HG03575 (cell line): ENCODE measurements at regions not wholly inside any gene's neighbourhood (a gene's known extent, or its start where the extent isn't known, plus 50 kb on each side); places are given as distances from the start of the nearest gene placed in this dataset.

Experiments used
- ATAC-seq: cut with Tn5 transposase; IDR thresholded peaks from one replicate; pipeline ENCODE4 v1.9.1; 2021; ENCODE audit not compliant: unreplicated experiment, insufficient number of reproducible peaks, low FRiP score; ENCODE audit errors: extremely low read depth

DNA sequence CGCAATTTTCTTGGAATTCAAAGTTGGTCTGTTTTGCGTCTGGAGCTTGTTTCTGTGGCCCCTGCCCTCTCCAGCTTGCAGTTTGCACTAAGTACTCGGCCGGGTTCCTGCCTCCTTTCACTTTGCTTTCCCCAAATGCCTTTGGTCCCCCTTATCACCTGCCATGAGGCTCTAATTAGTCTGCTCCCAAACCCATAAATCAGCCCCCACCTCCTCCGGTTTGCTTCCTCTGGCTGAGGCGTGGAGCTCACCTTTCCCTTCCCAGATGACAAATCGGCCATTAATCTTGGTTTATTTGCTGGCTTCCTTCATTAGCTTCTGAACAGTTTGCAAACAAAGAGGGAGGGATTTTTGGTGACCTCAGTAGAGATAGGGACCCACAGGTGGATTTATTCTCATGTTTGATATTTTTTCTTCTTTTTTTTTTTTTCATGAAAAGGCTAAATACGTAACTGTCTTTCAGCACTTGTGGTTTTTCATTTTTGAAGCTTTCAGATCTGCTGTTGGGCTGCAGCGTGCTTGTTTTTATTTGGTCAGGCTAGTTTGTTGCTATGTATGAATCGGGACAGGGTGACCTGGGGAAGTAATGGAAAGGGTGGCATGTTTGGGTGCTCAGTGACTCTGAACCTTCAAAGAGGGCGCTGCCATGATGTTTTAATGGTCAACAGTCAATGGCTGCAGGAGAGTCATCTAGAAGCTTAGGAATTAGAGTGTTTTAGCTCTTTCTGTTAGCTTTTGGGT is 121.7 kb upstream of the JAG1 start:
- ATAC-seq = no peak

DNA sequence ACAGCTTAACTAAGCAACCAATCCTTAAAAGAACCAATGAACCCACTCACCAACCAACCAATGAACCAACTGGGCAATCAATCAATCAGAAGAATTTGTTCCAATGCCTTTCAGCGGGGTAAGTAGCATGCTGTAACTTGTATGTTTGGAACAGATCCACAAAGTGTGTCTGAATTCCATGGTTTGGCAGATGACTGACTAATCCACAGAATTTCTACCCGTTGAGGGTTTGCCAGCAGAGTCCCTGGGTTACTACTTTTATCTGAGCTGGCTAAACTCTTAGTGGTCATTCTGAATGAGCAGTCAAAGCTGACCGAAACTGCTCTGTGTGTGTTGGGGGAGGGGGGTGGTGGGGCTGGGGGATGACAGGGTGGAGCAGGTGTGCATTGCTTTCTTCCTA is 125.0 kb upstream of the JAG1 start:
- ATAC-seq = no peak

DNA sequence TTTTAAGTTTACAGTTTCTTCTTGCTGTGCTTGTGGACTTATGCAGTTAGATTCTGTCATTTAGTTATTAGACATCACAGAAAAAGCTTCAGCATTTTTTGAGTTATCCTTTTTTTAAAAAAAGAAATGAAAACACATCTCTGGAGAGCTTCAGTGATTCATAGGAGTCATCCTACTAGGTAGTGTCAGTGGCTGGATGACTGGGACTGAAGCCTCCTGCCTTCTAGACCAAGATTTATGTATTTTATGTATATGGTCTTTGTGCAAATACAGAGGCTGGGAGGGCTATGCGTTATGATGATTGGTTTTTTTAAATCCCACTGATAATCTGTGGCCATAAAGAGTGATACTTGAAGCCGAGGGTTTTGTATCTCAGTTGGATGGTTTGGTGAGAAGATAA is 125.9 kb upstream of the JAG1 start:
- no peak for ATAC-seq

DNA sequence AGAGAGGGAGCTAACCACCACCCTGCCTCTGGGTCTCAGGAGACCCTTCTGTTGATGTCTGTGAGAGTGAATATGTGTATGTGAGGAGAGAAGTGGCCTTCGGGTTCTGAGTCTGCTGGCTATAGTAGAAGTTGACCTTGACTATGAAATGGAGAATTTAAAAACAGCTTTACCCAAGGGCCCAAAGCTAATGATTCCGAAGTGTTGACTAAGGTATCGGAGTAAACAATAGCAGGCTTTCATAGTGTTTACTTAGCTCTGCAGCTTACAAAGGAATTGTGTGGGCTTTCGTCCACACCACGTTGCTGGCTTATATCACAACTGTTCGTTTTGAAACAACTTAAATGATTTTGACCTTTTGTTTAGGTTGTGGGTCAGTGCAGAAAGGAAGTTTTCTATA is 126.5 kb upstream of the JAG1 start:
- no peak for ATAC-seq

DNA sequence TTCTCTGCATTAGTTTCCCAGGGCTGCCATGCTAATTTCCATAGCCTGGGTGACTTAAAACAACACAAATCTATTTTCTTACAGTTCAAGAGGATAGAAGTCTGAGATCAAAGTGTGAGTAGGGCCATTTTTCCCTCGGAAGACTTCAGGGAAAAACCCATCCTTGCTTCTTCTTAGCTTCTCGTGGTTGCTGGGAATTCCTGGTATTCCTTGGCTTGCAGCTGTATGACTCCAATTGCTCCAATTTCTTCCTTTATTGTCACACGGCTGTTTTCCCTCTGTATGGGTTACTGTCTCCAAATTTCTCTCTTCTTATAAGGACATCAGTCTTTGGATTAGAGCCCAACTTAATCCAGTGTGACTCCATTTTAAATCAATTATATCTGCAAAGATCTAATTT is 128.4 kb upstream of the JAG1 start:
- ATAC-seq = no peak

DNA sequence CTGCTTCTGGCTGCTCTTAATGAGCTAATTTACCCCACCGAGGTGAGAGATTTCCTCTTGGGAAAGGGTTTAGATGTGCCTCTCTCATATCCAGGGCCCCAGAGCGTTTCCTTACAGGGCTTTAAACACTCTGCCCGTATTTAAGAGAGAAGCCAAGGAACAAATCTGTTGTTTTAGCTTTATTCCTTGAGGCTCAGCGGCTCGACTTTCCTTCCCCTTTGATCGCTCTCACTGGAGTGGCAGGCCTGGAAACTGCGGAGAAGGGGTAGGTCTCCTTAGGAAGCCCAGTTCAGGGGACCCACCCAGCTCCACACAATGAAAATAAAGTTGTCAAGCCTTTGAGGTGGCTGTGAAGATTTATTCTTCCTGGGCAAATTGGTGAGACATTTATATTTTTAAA is 132.0 kb upstream of the JAG1 start:
- no peak for ATAC-seq

DNA sequence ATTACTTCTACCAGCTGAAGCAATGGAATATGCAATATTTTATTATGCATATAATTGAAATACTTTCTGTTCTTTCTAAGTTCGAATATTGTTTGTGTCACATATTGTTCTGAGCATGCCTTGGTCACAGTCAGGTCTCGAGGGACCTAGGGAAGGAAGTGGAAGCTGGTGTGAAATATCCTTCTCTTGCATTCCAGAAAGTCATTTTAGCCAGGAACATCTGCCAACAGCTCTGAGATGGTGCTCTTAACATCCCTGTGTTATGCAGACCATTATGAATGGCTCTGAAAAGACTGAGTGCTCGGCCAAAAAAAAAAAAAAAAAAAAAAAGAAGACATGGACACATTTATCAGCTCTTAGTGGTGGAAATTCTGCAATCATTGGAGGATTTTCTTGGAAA is 132.7 kb upstream of the JAG1 start:
- no peak for ATAC-seq

DNA sequence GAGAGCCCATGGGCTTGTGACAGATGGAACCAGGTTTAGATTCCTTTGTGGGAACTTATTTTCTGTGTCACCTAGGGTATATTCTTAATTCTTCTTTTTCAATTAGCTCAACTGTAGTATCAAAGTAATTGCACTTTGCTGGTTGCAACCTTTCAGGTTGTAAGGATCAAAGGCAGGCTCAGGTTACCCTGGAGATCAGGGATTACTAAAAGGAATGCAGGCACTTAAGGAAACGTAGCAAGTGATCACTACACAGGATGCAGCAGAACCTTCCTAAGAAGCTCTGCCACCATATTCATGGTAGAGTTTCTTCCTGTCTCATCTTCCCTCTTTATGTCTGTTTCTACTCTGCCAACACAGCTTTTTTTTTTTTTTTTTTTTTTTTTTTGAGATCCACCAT is 133.2 kb upstream of the JAG1 start:
- ATAC-seq = no peak

DNA sequence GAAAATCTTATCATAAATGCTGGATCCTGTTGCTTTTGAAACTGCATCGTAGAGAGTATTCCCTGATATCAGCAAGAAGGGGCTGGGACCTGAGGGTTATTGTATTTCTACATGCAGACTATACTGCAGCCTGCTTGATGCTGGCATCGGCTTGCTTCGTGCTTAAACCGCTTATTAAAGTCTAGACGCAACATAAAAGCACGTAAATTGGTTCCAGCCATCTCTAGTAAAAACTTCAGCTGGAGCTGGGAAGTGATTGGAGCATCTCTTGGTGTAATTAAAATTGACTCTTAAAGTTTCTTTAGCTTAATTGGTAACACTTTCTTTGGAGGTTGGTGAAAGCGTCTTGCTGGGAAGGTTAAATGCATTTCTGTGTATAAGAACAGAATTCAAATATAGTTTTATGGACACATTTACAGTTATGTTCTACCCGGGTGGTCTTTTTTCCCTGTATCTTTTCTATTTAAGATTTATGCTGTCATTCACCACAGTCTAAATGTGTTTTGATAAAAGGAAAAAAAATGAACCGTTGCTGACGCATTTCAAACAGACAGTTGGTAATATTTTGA is 139.0 kb upstream of the JAG1 start:
- no peak for ATAC-seq

DNA sequence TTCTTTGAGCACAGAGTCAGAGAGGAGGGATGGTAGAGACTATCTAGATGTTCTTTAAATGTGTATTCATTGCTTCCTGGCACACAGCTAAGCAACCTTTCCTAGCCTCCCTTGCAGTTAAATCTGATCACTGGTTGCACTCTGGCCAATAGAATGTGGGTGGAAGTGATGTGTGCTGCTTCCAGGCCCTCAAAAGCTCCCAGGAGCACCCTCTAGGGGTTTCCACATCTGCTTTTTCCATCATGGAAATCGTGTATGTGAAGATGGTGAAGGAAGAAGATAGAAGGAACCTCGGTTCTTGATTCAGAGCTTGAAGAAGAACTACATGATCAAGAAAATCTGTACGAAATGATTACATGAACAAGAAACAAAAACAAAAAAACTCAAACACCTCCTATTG is 149.8 kb upstream of the JAG1 start:
- ATAC-seq = no peak

DNA sequence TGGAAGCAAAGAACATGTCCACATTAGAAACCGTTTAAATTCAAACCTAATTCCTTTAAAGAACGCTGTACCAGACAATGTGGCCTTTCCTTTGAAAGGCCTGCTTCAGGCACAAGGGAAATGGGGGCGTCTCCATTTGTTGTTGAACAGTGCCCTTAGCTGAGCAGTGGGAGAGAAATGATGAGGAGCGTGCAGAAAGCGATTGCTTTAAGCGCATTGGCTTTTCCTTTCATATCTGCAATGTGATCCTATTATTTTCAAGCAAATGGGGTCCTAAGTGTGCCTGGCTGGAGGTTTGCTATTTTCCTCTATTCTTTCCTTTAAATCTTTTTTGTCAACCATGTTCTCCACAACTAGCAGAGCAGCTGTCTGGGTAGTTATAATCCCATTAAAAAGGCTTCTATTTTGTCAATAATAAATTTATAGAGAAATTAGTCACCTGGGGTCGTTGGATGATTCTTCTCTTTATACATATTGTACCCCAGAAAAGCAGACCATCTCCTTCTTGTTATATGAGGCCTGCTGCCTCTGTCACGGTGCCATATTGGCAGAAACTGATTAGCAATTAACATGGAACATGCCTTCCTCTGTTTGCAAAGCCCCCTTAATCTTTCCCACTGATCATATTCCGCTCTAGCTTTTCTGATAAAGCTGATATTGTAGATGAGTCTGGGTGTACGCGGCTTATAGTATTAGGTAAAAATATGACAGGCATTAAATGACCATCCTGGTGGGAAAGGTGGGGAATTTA is 151.1 kb upstream of the JAG1 start:
- no peak for ATAC-seq

DNA sequence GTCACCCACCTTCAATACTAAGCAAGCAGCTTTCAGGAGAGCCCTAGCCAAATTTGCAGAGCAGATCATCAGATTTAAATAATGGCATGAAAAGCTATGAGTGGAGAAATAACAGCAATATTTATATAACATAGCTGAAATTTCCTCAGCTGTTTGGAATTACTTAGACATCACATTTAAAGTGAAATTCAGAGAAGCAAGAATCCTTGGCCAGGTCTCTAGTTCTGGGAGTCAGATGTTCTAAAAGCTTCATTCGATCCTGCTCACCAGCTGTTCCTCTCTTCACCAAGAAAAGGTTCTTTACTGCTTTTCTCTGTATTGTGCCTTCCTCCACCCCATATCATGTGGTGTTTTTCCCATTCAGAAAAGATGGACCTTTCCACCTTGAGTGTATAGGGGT is 152.3 kb upstream of the JAG1 start:
- no peak for ATAC-seq

DNA sequence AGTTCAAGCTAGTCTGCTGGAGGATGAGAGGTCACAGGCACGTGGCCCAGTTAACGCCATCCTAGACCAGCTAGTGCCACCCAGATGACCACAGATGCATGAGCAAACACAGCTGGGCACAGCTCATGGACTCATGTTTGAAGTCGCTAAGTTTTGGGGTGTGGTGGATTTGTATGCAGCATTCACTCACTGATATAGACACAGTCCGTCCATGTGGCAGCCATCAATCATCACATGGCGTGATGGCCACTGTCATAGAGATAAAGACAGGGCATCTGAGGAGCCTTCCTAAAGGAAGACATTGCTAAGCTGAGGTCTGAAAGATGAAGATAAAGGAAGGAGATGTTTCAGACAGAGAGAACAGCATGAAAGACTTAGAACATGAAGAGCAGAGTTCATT is 154.4 kb upstream of the JAG1 start:
- ATAC-seq = no peak

DNA sequence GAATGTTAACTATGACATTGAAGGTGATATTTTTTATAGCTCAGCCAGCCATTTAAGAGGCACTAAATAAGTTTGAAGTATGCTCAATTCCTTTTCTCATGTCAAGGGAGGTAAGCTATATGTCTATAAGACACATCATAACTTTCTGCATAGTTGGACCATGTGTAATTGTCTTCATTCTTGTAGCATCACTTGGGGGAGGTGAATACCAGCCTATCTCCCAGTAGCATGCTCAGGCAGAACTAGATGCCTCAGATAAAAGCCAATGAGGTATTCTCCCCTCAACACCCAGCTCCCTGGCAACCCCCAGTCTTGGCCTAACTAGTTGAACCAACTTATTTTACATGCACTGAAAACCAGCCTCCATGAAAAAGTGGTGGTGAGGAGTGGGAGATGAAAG is 158.3 kb upstream of the JAG1 start:
- ATAC-seq = no peak

DNA sequence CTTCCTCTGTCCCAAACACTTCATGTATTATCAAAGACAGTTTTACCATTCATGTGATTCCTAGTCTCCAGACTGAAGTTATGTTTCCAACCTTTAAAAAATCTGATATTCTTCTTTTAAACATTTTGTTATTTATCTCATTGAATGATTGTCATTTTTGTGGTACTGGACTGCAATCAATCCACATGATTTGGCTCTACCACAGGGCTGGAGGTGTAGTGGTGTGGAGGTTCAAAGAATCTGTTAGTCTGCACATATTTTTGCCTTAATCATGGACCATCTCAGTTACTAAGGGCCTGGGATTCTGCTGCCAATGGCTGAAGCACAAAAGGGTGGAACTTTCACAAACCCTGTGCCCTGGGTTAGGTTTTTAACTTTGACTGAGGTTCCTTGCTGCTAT is 164.1 kb upstream of the JAG1 start:
- ATAC-seq = no peak

DNA sequence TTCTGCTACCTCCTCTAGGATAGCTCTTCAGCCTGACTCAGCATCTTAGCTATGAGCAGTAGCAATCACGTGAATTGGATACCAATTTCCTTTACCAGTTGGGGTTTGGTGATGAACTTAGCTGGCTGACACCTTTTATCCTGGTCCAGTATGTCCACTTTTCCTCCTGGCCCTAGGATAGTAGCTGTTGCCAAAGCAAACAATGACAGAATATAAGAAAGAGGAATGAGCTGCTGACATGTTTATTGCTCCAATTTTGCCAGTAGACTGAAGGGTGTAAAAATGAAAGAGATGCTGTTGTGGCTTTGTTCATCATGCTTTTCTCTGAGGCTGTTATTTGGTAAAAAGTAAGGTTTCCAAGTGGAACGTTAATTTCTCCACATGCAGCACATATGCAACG is 168.3 kb upstream of the JAG1 start:
- no peak for ATAC-seq

DNA sequence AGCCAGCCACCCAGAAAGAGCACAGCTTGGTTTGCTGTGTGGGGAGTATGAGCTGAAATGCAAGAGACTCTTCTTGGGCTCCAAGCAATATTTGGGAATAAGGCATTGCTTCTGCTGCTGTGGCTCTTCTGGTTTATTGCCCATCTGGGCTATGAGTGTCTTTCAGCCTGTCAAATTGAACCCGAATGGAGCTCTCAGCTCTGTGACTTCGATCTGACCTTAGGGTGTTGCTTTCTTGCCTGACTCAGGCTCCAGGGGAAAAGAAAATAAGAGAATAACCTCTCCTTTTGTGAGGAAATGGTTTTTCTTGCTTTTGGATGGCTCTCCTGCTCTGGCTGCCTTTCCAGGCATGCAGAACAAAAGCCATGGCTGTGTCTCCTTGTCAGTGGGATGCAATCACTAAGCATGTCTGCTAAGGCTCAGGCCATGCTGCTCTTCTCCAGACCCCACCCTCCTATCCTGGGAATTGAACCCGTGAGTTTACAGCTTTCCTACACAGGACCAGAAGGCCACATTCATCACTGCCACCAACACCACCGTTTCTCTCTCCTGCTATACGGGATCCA is 169.4 kb upstream of the JAG1 start:
- ATAC-seq = no peak

DNA sequence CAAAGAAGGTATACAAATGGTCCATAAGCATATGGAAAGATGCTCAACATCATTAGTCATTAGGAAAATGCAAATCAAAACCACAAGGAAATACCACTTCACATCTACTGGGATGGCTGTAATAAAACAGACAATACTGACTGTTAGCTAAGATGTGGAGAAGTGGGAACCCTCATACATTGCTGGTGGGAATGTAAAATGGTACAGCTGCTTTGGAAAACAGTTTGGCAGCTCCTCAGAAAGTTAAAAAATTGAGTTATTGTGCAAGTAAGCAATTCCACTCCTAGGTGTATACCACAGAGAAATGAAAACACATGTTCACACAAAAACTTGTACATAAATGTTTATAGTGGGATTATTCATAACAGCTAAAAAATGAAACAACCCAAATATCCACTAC is 173.0 kb upstream of the JAG1 start:
- no peak for ATAC-seq

DNA sequence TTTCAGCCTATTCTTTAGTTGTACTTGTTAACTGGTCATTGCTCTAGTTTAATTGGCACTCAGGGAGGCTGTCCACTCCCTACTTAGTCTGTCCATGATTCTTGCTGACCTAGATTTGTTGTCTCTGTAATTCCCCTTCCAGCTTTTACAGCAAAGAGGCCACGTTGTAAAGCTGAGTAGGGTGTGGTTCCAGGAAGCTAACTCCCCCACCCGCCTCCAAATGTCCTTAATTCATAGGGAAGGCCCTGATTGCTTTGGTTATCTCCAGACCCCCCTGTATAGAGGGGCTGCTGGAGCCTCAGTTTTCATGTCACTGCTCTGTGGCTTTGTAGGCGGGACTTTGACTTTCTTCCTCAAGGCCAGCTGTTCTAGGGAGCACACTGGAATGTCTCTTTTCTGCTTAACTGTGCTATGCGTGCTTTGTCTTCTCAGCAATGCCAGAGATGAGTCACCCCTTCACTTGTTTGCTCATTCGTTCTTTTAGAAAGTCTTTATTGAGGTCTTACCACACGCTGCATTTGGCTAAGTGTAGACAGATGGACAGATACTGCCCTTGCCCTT is 175.1 kb upstream of the JAG1 start:
- ATAC-seq = no peak

DNA sequence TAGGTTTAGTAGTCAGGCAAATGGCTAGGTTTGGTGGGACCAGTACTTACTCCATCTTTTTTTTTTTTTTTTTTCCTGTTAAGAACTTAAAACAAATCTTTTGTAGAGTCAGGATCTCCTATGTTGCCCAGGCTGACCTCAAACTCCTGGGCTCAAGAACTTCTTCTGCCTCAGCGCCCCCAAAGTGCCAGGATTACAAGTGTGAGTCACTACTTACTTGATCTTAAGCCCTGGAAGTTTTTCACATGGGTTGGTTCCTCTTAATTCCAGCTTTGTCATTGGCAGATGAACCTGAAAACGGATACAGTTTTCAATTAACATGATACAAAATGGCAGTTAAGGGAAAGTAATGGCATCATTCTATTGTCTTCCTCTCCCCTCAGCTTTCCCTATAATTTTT is 179.4 kb upstream of the JAG1 start:
- ATAC-seq = no peak
